ENCODE measurements at regions not wholly inside any gene's neighbourhood (a gene's known extent, or its start where the extent isn't known, plus 50 kb on each side); places are given as distances from the start of the nearest gene placed in this dataset.

DNA sequence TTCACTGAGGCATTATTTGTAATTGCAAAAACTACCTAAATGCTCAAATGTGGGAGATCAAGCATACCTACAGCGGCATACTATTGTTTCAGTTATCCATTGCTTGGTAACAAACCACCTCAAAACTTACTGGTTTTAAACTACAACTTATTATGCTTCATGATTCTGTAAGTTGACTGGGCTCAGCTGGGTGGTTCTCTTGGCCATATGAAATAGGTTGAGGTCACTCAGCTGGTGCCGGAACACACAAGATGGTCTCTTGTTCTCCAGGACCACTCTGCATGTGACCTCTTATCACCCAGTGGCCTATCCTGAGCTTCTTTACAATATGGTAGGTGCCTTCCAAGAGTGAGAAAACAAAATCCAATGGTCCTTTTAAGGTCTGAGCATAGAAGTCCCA lies 195.4 kb upstream of the FGGY start:
- no peak overlapping the region for H2BK5ac ChIP-seq (ENCODE audit: low read depth, low read length)
- H3K4me2 ChIP-seq (ENCODE audit: insufficient read depth in 1 of 2, low read depth in 2 of 2, low read length in 2 of 2): no peak overlapping the region
- CTCF ChIA-PET (ENCODE audit: partially characterized antibody): no interaction called here
- TF ChIP-seq TEAD4 (IDR thresholded peaks at IDR 0.05; ENCODE audit: low read depth, low read length): no peak
- TF ChIP-seq BCL11A (IDR thresholded peaks at IDR 0.05; ENCODE audit: low read depth in 2 of 2, low read length in 2 of 2): no peak
- no peak for TF ChIP-seq BACH1 (IDR thresholded peaks at IDR 0.05; ENCODE audit: low read length)
- TF ChIP-seq, protein P1, sequence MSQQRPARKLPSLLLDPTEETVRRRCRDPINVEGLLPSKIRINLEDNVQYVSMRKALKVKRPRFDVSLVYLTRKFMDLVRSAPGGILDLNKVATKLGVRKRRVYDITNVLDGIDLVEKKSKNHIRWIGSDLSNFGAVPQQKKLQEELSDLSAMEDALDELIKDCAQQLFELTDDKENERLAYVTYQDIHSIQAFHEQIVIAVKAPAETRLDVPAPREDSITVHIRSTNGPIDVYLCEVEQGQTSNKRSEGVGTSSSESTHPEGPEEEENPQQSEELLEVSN (IDR thresholded peaks at IDR 0.05): no peak
- TF ChIP-seq MAX (IDR thresholded peaks at IDR 0.05): no peak
- no peak for TF ChIP-seq ASH2L (IDR thresholded peaks at IDR 0.05; ENCODE audit: low read length)
- TF ChIP-seq CHD2 (IDR thresholded peaks at IDR 0.05; ENCODE audit: low read length): no peak
- no peak for TF ChIP-seq GABPA (IDR thresholded peaks at IDR 0.05; ENCODE audit: borderline replicate concordance, insufficient read depth, low read length)
- TF ChIP-seq EGR1 (IDR thresholded peaks at IDR 0.05; ENCODE audit: borderline replicate concordance, low read depth, low read length): no peak
- no peak for TF ChIP-seq YY1 (IDR thresholded peaks at IDR 0.05; ENCODE audit: low read depth, low read length)
- no peak for TF ChIP-seq KDM4A (IDR thresholded peaks at IDR 0.05; ENCODE audit: low read depth, low read length, severe bottlenecking)
- TF ChIP-seq HDAC2 (IDR thresholded peaks at IDR 0.05; ENCODE audit: borderline replicate concordance in 1 of 2, low read depth in 2 of 2, low read length in 2 of 2): no peak
- no peak for TF ChIP-seq EP300 (IDR thresholded peaks at IDR 0.05; ENCODE audit: borderline replicate concordance in 1 of 2, low read depth in 2 of 2, low read length in 2 of 2)

More for the DNA sequence above, 195.4 kb upstream of the FGGY start:
- no peaks in the 10 kb centered on the region for H3K79me1 ChIP-seq (ENCODE audit: low read depth, low read length)
- FAIRE-seq (no peak), DNase-seq (ENCODE audit: low read depth in 1 of 2, low spot score in 2 of 2) (no peak)
- H4K8ac ChIP-seq (ENCODE audit: extremely low read depth, insufficient read depth, low read length): no peak overlapping the region
- H2BK20ac ChIP-seq (ENCODE audit: low read length): no peak overlapping the region
- H3K9ac ChIP-seq (replicated peaks in 1 of 4; ENCODE audit: extremely low read depth in 1 of 4, low read depth in 3 of 4, low read length in 3 of 4): no peak overlapping the region
- H3K56ac ChIP-seq (replicated peaks; ENCODE audit: insufficient read length, low read depth, low read length): no peak overlapping the region
- H3K36me3 ChIP-seq (ENCODE audit: control insufficient read depth in 2 of 4, insufficient read depth in 4 of 4, low read length in 3 of 4): no peaks in the 10 kb centered on the region
- peaks cover 0 to 10% of the 10 kb centered on the region in 2 experiments; a peak in 1 of 4 replicates for H3K9me3 ChIP-seq (ENCODE audit: insufficient read depth in 2 of 2, low read depth in 1 of 2, low read length in 1 of 2)
- no peak overlapping the region for H2AFZ ChIP-seq (ENCODE audit: low read length)
- H2BK15ac ChIP-seq (ENCODE audit: low read length): no peak overlapping the region
- no peak overlapping the region for H3K4ac ChIP-seq (replicated peaks; ENCODE audit: insufficient read length, low read depth, low read length)
- no peaks in the 10 kb centered on the region for H3K27me3 ChIP-seq (replicated peaks in 1 of 4; ENCODE audit: control insufficient read depth in 3 of 4, extremely low read depth in 1 of 4, insufficient read depth in 3 of 4, low read length in 3 of 4)
- H4K91ac ChIP-seq (replicated peaks; ENCODE audit: insufficient read length, low read length): no peak overlapping the region
- H2BK12ac ChIP-seq (ENCODE audit: low read depth, low read length): no peak overlapping the region
- no peak overlapping the region for H3K4me3 ChIP-seq (ENCODE audit: extremely low read depth in 1 of 4, insufficient read depth in 2 of 4, low read depth in 3 of 4, low read length in 4 of 4)
- no peak overlapping the region for H3K23ac ChIP-seq (ENCODE audit: insufficient read length)
- H4K5ac ChIP-seq (ENCODE audit: insufficient read length, low read depth, low read length): no peak overlapping the region
- H3K18ac ChIP-seq (ENCODE audit: extremely low read depth, low read length): no peak overlapping the region
- WGBS, 2 experiments (ENCODE audit: extremely low coverage in 1 of 2, insufficient coverage in 1 of 2, insufficient read length in 1 of 2, insufficient replicate concordance in 2 of 2, low coverage in 1 of 2, low lambda C conversion rate in 2 of 2, missing lambda C conversion rate in 1 of 2): 50% methylated on average over 2 of the region's 2 CpGs; no CpG with 5 or more reads in 1 of the 2 experiments
- H3K4me1 ChIP-seq (replicated peaks in 1 of 4; ENCODE audit: control insufficient read depth in 3 of 4, insufficient read depth in 4 of 4, low read length in 3 of 4): no peaks in the 10 kb centered on the region
- no peak overlapping the region for H2BK120ac ChIP-seq (replicated peaks; ENCODE audit: low read depth, low read length)
- no peak overlapping the region for H3K14ac ChIP-seq (ENCODE audit: insufficient read length)
- no peaks in the 10 kb centered on the region for H3K79me2 ChIP-seq (ENCODE audit: control insufficient read depth in 1 of 2, insufficient read depth in 2 of 2, low read length in 2 of 2)
- H2AK5ac ChIP-seq (ENCODE audit: low read depth, low read length): no peak overlapping the region
- H3K27ac ChIP-seq (ENCODE audit: low read depth, low read length): no peak overlapping the region
- H4K20me1 ChIP-seq (replicated peaks in 1 of 2; ENCODE audit: control insufficient read depth in 1 of 2, insufficient read depth in 2 of 2, low read length in 2 of 2): no peaks in the 10 kb centered on the region
- H3K23me2 ChIP-seq (ENCODE audit: low read depth, low read length): no peaks in the 10 kb centered on the region
- POLR2A ChIA-PET (ENCODE audit: partially characterized antibody): no interaction called here

Data from H1 (cell line).